Omental fat pad (tissue), 3 donors: ENCODE measurements at regions not wholly inside any gene's neighbourhood (a gene's known extent, or its start where the extent isn't known, plus 50 kb on each side); places are given as distances from the start of the nearest gene placed in this dataset.

Experiments used
- ATAC-seq: fragments of 150-250 bp; one replicate; pipeline ENCODE4 v1.9.1; 2016; ENCODE audit warnings: mild to moderate bottlenecking, moderate library complexity; ENCODE audit not compliant: low FRiP score
- DNase-seq: peaks from one replicate; pipeline ENCODE4 v3.0.0-alpha.2; 2019; ENCODE audit warnings: low spot score
- TF ChIP-seq, protein P1 (sequence below), 3 donors: fragments of 450-650 bp; IDR thresholded peaks; one replicate each; pipeline ENCODE4 v1.5.1; 2016 to 2017; ENCODE audit warnings: antibody characterized with exemption in 3 of 3, mild to moderate bottlenecking in 3 of 3, moderate library complexity in 2 of 3

DNA sequence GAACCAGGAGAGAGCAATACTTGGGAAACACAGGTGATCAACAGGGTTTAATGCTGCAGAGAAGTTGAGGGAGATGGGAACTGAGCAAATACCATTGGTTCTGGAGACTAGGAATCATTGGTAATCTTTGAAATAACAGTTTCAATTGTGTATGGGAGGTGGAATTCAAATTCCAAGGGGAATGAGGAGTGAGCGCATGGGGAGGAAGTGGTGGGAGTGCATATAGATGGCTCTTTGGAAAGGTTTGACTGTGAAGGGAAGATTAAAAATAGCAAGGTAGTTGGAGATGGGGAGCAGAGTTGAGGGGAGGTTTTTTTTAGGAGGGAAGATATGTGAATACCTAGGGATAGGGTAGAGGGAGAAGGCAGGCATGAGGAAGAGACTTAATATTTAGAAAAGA lies 51.1 kb upstream of the ROPN1 start:
- DNase-seq (no peak), ATAC-seq (no peak)
- TF ChIP-seq, protein P1, sequence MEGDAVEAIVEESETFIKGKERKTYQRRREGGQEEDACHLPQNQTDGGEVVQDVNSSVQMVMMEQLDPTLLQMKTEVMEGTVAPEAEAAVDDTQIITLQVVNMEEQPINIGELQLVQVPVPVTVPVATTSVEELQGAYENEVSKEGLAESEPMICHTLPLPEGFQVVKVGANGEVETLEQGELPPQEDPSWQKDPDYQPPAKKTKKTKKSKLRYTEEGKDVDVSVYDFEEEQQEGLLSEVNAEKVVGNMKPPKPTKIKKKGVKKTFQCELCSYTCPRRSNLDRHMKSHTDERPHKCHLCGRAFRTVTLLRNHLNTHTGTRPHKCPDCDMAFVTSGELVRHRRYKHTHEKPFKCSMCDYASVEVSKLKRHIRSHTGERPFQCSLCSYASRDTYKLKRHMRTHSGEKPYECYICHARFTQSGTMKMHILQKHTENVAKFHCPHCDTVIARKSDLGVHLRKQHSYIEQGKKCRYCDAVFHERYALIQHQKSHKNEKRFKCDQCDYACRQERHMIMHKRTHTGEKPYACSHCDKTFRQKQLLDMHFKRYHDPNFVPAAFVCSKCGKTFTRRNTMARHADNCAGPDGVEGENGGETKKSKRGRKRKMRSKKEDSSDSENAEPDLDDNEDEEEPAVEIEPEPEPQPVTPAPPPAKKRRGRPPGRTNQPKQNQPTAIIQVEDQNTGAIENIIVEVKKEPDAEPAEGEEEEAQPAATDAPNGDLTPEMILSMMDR (IDR thresholded peaks at IDR 0.05), result no peak

DNA sequence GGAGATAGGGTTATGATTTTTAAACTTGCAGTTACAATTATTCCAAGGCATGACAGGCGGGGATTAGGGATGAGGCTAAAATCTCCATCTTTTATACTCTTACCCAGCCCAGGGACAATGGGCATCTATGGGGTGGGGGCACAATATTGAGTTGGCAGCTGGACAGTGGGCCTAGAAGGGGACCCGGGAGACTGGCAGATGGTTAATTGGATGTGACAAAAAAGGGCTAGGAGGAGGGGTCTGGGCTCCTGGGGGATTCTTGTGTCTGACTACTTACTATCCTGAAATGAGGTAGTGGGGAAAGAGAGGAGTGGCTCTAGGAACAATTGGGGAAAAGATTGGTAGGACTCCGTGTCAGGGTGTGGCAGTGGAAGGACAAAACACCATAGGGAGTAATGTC lies 53.0 kb upstream of the ROPN1 start:
- DNase-seq, result no peak
- TF ChIP-seq, protein P1 (IDR thresholded peaks at IDR 0.05), result no peak
- no peak for ATAC-seq

DNA sequence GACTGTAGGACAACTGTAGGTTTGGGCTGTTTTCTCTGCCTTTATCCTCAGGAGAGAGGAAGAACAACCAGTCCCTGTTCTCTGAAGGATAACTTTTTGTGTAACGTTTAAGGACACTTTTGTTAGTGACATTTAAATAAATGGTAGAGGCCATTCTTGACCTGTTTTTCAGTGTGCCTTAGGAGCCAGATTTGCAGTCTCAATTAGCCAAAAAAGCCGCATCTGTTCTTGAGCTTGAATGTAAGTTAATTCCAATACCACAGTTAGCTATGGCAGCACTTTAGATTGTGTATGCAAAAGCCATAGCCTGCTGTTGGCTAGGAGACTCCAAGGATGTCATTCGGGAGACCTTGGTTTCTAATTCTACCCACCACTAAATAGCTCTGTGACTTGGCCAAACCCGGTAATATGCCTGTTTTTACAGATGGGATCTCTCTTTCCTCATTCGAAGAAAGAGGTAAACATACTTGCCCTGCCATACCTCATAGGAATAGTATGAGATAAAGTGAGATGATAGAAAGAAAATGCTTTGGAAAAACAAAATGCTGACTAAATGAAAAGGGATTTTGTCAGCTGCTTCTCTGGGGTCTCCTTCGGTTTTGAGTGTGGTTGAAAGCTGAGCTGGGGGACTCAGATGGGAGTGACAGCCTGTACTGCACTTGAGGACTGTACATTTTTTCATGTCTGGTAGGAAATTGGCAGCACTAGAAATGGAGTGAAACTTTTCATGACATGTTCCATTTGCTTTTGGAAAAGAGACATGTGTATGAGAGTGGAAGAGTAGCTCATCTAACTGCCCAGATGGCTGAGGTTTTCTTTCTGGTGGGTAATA lies 57.3 kb upstream of the ROPN1 start:
- TF ChIP-seq, protein P1 (IDR thresholded peaks at IDR 0.05), result no peak
- ATAC-seq (no peak), DNase-seq (no peak)

DNA sequence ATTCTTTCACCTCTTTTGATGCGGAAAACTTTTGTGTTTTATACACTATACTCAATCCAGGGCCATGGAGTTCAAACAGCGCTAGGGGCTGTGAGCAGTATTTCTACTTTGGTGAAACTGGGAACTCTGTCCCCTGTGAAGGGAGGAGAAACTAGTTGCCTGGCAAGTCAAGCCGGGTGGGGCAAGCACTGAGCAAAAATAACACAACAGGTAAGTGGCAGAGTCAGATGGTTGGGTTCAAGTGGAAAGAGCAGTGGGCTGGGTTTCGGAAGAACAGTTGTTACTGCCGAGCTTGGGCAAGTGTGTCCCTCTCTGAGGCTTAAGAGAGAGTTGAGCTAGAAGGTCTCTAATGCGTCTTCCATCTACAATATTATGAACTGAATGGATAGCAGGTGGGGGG lies 59.7 kb upstream of the ROPN1 start:
- TF ChIP-seq, protein P1 (IDR thresholded peaks at IDR 0.05), result no peak
- no peak for ATAC-seq
- DNase-seq, result no peak

DNA sequence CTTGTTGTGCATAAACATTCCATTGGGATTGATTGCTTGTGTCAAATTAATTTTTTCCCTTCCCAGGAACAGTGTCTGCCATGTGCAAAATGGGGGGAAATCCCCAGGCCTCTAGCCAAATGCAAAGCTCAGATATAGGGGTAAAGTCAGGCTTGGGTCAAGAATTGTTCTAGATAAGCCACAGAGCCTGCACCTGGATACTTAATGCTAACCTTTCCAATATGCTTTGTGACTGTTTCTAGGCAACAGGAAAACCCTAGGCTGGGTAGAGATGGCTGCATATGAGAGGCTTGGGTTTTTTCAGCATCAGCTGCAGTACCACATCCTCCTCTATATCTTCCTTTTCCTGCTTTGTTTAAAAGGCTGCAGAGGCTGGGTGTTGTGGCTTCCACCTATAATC lies 61.9 kb upstream of the ROPN1 start:
- no peak for ATAC-seq
- DNase-seq, result no peak
- TF ChIP-seq, protein P1 (IDR thresholded peaks at IDR 0.05), result no peak

DNA sequence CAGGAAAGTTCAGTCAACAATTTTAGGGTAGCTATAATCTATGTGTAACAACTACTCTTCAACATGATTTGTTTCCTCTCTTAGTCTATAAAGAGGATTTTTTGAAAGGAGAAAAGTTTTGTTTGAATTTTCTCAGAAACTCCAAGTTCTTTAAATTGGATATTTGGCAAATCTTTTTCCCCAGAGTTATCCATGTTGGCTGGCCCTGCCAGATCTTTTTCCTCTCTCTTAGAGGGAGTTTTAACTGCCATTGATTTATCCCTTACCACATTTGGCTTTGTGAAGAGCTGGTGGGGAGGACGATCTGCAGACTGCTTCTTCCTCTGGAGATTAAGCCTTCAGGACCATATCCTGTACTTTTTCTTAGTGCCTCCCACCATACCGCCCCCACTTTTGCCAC lies 64.9 kb upstream of the ROPN1 start:
- TF ChIP-seq, protein P1 (IDR thresholded peaks at IDR 0.05), result no peak
- ATAC-seq (peak; percentile 23), DNase-seq (no peak)

DNA sequence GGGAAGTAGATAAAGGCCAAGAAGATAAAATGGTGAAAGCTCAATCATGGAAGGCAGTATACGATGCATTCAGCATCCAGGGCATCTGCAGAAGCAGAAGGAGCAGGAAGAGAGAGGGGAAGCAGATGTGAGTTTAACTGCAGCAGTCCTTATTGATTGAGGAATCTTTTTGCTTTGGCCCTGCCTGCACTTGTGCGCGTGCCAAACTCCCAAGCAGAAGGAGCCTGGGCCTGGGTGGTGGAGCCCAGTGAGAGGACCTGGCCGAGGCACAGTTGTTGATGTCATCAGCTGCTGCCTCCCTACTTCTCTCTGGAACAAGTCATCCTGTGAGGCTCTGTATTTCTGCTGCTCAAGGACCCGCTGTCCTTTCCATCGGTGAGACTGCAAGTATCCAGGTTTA lies 65.5 kb upstream of the ROPN1 start:
- no peak for DNase-seq
- TF ChIP-seq, protein P1 (IDR thresholded peaks at IDR 0.05), result no peak
- peak; percentile 28 for ATAC-seq
